OCI-LY7 (cell line): ENCODE measurements at regions not wholly inside any gene's neighbourhood (a gene's known extent, or its start where the extent isn't known, plus 50 kb on each side); places are given as distances from the start of the nearest gene placed in this dataset.

Experiments
- BruUV-seq: library from RNA; stranded (reverse); fragments of 400-500 nt; replicated peaks from 2 replicates; lab custom pipeline; 2021; lab: Mats Ljungman, UMichigan
- CTCF ChIA-PET: fragments of 300-600 bp; sonication (Branson Sonifier 250); formaldehyde crosslinking; loops from one replicate; lab custom pipeline; 2022; ENCODE audit warnings: antibody characterized with exemption; ENCODE audit not compliant: unreplicated experiment; lab: Charles Lee
- POLR2A ChIA-PET: fragments of 300-600 bp; sonication (Branson Sonifier 250); formaldehyde crosslinking; loops from one replicate; lab custom pipeline; 2022; ENCODE audit warnings: antibody characterized with exemption; lab: Charles Lee
- DNase-seq: peaks from one replicate; pipeline ENCODE4 v3.0.0-alpha.2; 2015; ENCODE audit warnings: low spot score
- H2AFZ ChIP-seq: fragments of 200-600 bp; sonication (generic), shearing (Covaris generic); 2 replicates; pipeline ENCODE4 v1.6.1; 2014; ENCODE audit warnings: mild to moderate bottlenecking, antibody characterized with exemption, low read length, moderate library complexity
- H3K27ac ChIP-seq: fragments of 200-600 bp; sonication (generic); 2 replicates; pipeline ENCODE4 v1.5.1; 2014; ENCODE audit warnings: mixed run types, low read depth, mild to moderate bottlenecking, moderate library complexity, low read length, inconsistent platforms; ENCODE audit not compliant: poor library complexity, severe bottlenecking
- H3K36me3 ChIP-seq: fragments of 200-600 bp; sonication (generic); 2 replicates; pipeline ENCODE4 v1.6.1; 2014; ENCODE audit warnings: mild to moderate bottlenecking, antibody characterized with exemption, low read length, moderate library complexity, mixed read lengths; ENCODE audit not compliant: insufficient read depth
- H3K4me1 ChIP-seq: fragments of 200-600 bp; sonication (generic); 2 replicates; pipeline ENCODE4 v1.5.1; 2014; ENCODE audit warnings: mild to moderate bottlenecking, low read length; ENCODE audit not compliant: insufficient read depth, poor library complexity, severe bottlenecking
- H3K4me2 ChIP-seq: fragments of 200-600 bp; sonication (generic); 2 replicates; pipeline ENCODE4 v1.6.1; 2014; ENCODE audit warnings: mild to moderate bottlenecking, low read length
- H3K4me3 ChIP-seq: fragments of 200-600 bp; sonication (generic); 2 replicates; pipeline ENCODE4 v1.5.1; 2014; ENCODE audit warnings: mild to moderate bottlenecking, low read depth, low read length; ENCODE audit not compliant: poor library complexity, severe bottlenecking
- H3K79me2 ChIP-seq: fragments of 200-600 bp; sonication (generic); 2 replicates; pipeline ENCODE4 v1.6.1; 2016; ENCODE audit warnings: low read depth, mild to moderate bottlenecking, low read length, moderate library complexity, mixed read lengths; ENCODE audit not compliant: insufficient read depth
- H3K9me2 ChIP-seq: fragments of 200-600 bp; sonication (generic); 2 replicates; pipeline ENCODE4 v1.6.1; 2016; ENCODE audit warnings: mild to moderate bottlenecking, low read length, mixed read lengths; ENCODE audit not compliant: insufficient read depth
- H3K9me3 ChIP-seq: fragments of 200-600 bp; sonication (generic); 2 replicates; pipeline ENCODE4 v1.6.1; 2014; ENCODE audit warnings: mild to moderate bottlenecking, mixed run types, low read length, mixed read lengths
- H4K20me1 ChIP-seq: fragments of 200-600 bp; sonication (generic); 2 replicates; pipeline ENCODE4 v1.6.1; 2014; ENCODE audit warnings: mild to moderate bottlenecking, antibody characterized with exemption, low read length, moderate library complexity, mixed read lengths; ENCODE audit not compliant: insufficient read depth
- CTCF ChIP-seq: fragments of 200-600 bp; sonication (generic); conservative IDR thresholded peaks from 2 replicates; pipeline ENCODE4 v1.5.1; 2014; ENCODE audit warnings: mild to moderate bottlenecking, antibody characterized with exemption, low read length, moderate library complexity, mixed read lengths
- EZH2phosphoT487 ChIP-seq: fragments of 200-600 bp; sonication (generic); IDR thresholded peaks from 2 replicates; pipeline ENCODE4 v1.6.1; 2018; ENCODE audit warnings: low read depth, borderline replicate concordance, mild to moderate bottlenecking, mixed run types, antibody characterized with exemption, low read length, moderate library complexity, mixed read lengths
- intact Hi-C: fragments of 100-400 bp; cut with micrococcal nuclease; formaldehyde crosslinking; loops from one replicate; pipeline ENCODE4 v1.10.0; 2022; ENCODE audit not compliant: unreplicated experiment

- no peak overlapping the region for H3K4me3 ChIP-seq
- H3K36me3 ChIP-seq, result no peaks in the 10 kb centered on the region
- H4K20me1 ChIP-seq, result no peaks in the 10 kb centered on the region
- CTCF ChIA-PET, result no interaction called here
- H3K27ac ChIP-seq, result no peak overlapping the region
- BruUV-seq, result no TSS peak
- H3K9me3 ChIP-seq, result no peaks in the 10 kb centered on the region
- no peaks in the 10 kb centered on the region; the same call in 1 of the 2 replicates for H3K9me2 ChIP-seq
- TF ChIP-seq CTCF (no peak), EZH2phosphoT487 (no peak)
- no peak overlapping the region for H3K4me2 ChIP-seq
- intact Hi-C loops, result no loop called here
- H3K79me2 ChIP-seq, result no peaks in the 10 kb centered on the region
- DNase-seq, result no peak
- H3K4me1 ChIP-seq, result no peaks in the 10 kb centered on the region
- POLR2A ChIA-PET, result interaction anchor here (0.6 to 0.9 kb wide), 6 partner anchors 20 to 1486 kb away, joined by 3 to 4 read pairs (median 3); no protein-coding TSS in a partner anchor
- no peak overlapping the region for H2AFZ ChIP-seq
These were observed 552.5 kb upstream of the MBL2 start for GRCh38 chr10:53325066-53325465.

- intact Hi-C loops, result no loop called here
- H3K4me2 ChIP-seq, result no peak overlapping the region
- no peak for DNase-seq
- TF ChIP-seq EZH2phosphoT487 (no peak), CTCF (no peak)
- H3K9me2 ChIP-seq, result no peaks in the 10 kb centered on the region; the same call in 1 of the 2 replicates
- H3K36me3 ChIP-seq, result no peaks in the 10 kb centered on the region
- H4K20me1 ChIP-seq, result no peaks in the 10 kb centered on the region
- CTCF ChIA-PET, result no interaction called here
- no peak overlapping the region for H3K4me3 ChIP-seq
- no peaks in the 10 kb centered on the region for H3K79me2 ChIP-seq
- no peaks in the 10 kb centered on the region for H3K4me1 ChIP-seq
- POLR2A ChIA-PET, result interaction anchor here (0.6 to 0.7 kb wide), 2 partner anchors 14 to 279 kb away, joined by 3 to 4 read pairs; no protein-coding TSS in a partner anchor
- no TSS peak for BruUV-seq
- no peak overlapping the region for H3K27ac ChIP-seq
- no peak overlapping the region for H2AFZ ChIP-seq
- H3K9me3 ChIP-seq, result no peaks in the 10 kb centered on the region
These were observed 543.1 kb upstream of the MBL2 start for GRCh38 chr10:53315709-53316108.

GRCh38 chr10:53314876-53315275, 542.3 kb upstream of the MBL2 start:
- H3K4me3 ChIP-seq, result no peak overlapping the region
- BruUV-seq, result no TSS peak
- no peaks in the 10 kb centered on the region for H3K9me2 ChIP-seq
- H3K79me2 ChIP-seq, result no peaks in the 10 kb centered on the region
- POLR2A ChIA-PET, result no interaction called here
- TF ChIP-seq CTCF (no peak), EZH2phosphoT487 (no peak)
- DNase-seq, result no peak
- no peak overlapping the region for H2AFZ ChIP-seq
- H3K9me3 ChIP-seq, result no peaks in the 10 kb centered on the region
- CTCF ChIA-PET, result no interaction called here
- no peaks in the 10 kb centered on the region for H4K20me1 ChIP-seq
- no peak overlapping the region for H3K27ac ChIP-seq
- H3K4me1 ChIP-seq, result no peaks in the 10 kb centered on the region
- intact Hi-C loops, result no loop called here
- H3K36me3 ChIP-seq, result no peaks in the 10 kb centered on the region
- no peak overlapping the region for H3K4me2 ChIP-seq
